ENCODE measurements at regions not wholly inside any gene's neighbourhood (a gene's known extent, or its start where the extent isn't known, plus 50 kb on each side); places are given as distances from the start of the nearest gene placed in this dataset.

DNA sequence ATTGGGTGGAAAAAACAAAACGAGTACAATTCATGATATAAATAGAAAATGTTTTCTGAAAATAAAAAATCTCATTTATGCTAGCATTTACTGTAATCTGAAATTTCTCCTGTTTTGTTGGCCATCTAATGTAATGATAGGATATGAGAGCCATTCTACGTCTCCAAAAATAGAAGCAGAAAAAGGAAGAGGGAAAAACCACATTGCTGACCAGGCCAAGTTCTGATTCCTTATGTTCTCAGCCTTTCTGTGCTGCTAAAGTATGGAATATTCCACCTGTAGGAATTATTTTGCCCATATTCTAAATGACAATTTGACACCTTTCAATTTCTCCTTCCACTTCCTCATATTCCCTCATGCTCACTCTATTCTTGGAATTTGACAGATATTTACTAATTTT is 110.2 kb downstream of the TBXT start:
- no peak for TF ChIP-seq CTCF (IDR thresholded peaks at IDR 0.05)
- TF ChIP-seq EZH2phosphoT487 (IDR thresholded peaks at IDR 0.05), result no peak
